ENCODE measurements at regions not wholly inside any gene's neighbourhood (a gene's known extent, or its start where the extent isn't known, plus 50 kb on each side); places are given as distances from the start of the nearest gene placed in this dataset.

- TF ChIP-seq CTCF (IDR thresholded peaks at IDR 0.05) (no peak), POLR2A (IDR thresholded peaks at IDR 0.05) (no peak)
These were observed 624.3 kb upstream of the MBL2 start for GRCh38 chr10:53396876-53397275.

Measured in heart left ventricle (tissue), 13 donors.